Panc1 (cell line): ENCODE measurements at regions not wholly inside any gene's neighbourhood (a gene's known extent, or its start where the extent isn't known, plus 50 kb on each side); places are given as distances from the start of the nearest gene placed in this dataset.
"Not testable (repeated sequence)": the region's sequence is repeated elsewhere in the genome, so short reads cannot be mapped to it uniquely, and the experiment has no call there.

Experiments
- SIN3A ChIP-seq: IDR thresholded peaks from 2 replicates; pipeline ENCODE4 v1.6.1; 2012; ENCODE audit warnings: low read depth, mild to moderate bottlenecking, low read length, moderate library complexity, borderline replicate concordance; ENCODE audit not compliant: insufficient read depth
- TF ChIP-seq, protein P1 (sequence below): fragments of 450-650 bp; IDR thresholded peaks from 2 replicates; pipeline ENCODE4 v1.5.1; 2017; ENCODE audit warnings: mild to moderate bottlenecking

DNA sequence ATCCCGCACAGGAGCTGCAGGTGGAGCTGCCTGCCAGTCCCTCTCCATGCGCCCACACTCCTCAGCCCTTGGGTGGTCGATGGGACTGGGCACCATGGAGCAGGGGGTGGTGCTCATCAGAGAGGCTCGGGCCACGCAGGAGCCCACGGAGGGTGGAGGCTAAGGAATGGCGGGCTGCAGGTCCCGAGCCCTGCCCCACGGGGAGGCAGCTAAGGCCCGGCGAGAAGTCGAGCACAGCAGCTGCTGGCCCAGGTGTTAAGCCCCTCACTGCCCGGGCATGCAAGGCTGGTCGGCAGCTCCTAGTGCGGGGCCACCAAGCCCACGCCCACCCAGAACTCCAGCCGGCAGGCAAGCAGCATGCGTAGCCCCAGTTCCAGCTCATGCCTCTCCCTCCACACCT is 80.2 kb downstream of the DEFB131A start:
- TF ChIP-seq, protein P1, sequence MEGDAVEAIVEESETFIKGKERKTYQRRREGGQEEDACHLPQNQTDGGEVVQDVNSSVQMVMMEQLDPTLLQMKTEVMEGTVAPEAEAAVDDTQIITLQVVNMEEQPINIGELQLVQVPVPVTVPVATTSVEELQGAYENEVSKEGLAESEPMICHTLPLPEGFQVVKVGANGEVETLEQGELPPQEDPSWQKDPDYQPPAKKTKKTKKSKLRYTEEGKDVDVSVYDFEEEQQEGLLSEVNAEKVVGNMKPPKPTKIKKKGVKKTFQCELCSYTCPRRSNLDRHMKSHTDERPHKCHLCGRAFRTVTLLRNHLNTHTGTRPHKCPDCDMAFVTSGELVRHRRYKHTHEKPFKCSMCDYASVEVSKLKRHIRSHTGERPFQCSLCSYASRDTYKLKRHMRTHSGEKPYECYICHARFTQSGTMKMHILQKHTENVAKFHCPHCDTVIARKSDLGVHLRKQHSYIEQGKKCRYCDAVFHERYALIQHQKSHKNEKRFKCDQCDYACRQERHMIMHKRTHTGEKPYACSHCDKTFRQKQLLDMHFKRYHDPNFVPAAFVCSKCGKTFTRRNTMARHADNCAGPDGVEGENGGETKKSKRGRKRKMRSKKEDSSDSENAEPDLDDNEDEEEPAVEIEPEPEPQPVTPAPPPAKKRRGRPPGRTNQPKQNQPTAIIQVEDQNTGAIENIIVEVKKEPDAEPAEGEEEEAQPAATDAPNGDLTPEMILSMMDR = not testable (repeated sequence)
- TF ChIP-seq SIN3A = not testable (repeated sequence)
